ENCODE measurements at regions not wholly inside any gene's neighbourhood (a gene's known extent, or its start where the extent isn't known, plus 50 kb on each side); places are given as distances from the start of the nearest gene placed in this dataset.

DNA sequence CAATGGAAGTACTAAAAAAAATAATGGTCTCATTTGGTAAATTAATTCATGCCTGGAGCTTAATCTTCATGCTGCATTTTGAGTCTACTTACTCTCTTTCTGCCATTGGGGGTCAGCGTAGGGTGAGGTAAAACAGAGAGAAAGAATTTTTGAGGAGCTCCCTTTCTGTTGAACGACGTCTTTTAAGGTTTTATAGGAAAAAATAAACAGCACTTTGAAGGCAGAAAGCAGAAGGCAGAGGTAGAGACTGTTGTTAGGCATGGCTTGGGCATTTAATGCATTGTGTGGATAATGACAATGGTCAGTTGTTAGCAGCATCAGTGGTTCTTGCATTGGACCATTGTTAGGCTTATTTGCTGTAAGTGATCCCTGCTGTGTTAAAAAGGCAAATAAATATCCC lies 557.2 kb upstream of the STXBP6 start:
- DNase-seq (ENCODE audit: low spot score) (no peak), ATAC-seq (no peak), FAIRE-seq (no peak)
- 2% methylated on average over 3 of the region's 3 CpGs for WGBS (ENCODE audit: low lambda C conversion rate)
- in situ Hi-C loops (cut with HindIII; ENCODE audit: extremely low pct_ligation_motif_present, low pct_unique_long_range_greater_than_20kb) (no loop called here), intact Hi-C loops (cut with micrococcal nuclease; ENCODE audit: unreplicated experiment) (no loop called here)
- Histone ChIP-seq H3K9me3 (ENCODE audit: low read length) (peaks cover 88% of the 10 kb centered on the region), H3K79me2 (ENCODE audit: insufficient read depth, low read length) (no peaks in the 10 kb centered on the region), H3K4me2 (ENCODE audit: low read depth, low read length) (no peak overlapping the region), H3K27me3 (ENCODE audit: control insufficient read depth in 1 of 2, insufficient read depth in 2 of 2, low read length in 2 of 2) (no peaks in the 10 kb centered on the region), H3K27ac (ENCODE audit: extremely low read length, insufficient read depth, low read length) (no peak overlapping the region), H3K4me3 (replicated peaks in 1 of 3; ENCODE audit: insufficient read depth in 1 of 3, low read depth in 2 of 3, low read length in 3 of 3) (no peak overlapping the region), H4K20me1 (ENCODE audit: insufficient read depth, low read length) (no peaks in the 10 kb centered on the region), H3K9ac (ENCODE audit: insufficient read depth, low read depth, low read length) (no peak overlapping the region), H2AFZ (ENCODE audit: low read length) (no peak overlapping the region), H3K4me1 (ENCODE audit: insufficient read depth, low read length) (no peaks in the 10 kb centered on the region), H3K36me3 (replicated peaks in 1 of 2; ENCODE audit: control insufficient read depth in 1 of 2, insufficient read depth in 2 of 2, low read length in 2 of 2) (no peaks in the 10 kb centered on the region)
- ChIA-PET CTCF (ENCODE audit: low intra/inter-chr PET ratio, low total read pairs) (no interaction called here), POLR2A (no interaction called here)
- no TSS peak for BruUV-seq (replicated peaks)
- TF ChIP-seq, protein P1, sequence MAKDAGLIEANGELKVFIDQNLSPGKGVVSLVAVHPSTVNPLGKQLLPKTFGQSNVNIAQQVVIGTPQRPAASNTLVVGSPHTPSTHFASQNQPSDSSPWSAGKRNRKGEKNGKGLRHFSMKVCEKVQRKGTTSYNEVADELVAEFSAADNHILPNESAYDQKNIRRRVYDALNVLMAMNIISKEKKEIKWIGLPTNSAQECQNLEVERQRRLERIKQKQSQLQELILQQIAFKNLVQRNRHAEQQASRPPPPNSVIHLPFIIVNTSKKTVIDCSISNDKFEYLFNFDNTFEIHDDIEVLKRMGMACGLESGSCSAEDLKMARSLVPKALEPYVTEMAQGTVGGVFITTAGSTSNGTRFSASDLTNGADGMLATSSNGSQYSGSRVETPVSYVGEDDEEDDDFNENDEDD (CRISPR knock-in tag; IDR thresholded peaks at IDR 0.05; ENCODE audit: borderline replicate concordance) = no peak
- TF ChIP-seq PAX8 (CRISPR knock-in tag; IDR thresholded peaks at IDR 0.05; ENCODE audit: borderline replicate concordance) (no peak), NCOR1 (IDR thresholded peaks at IDR 0.05; ENCODE audit: borderline replicate concordance, low read length) (no peak), HDAC1 (CRISPR knock-in tag; IDR thresholded peaks at IDR 0.05) (no peak), ZNF235 (CRISPR knock-in tag; IDR thresholded peaks at IDR 0.05; ENCODE audit: borderline replicate concordance) (no peak), AHR (CRISPR knock-in tag; IDR thresholded peaks at IDR 0.05) (no peak), YEATS4 (CRISPR knock-in tag; IDR thresholded peaks at IDR 0.05; ENCODE audit: borderline replicate concordance) (no peak), NFYC (CRISPR knock-in tag; IDR thresholded peaks at IDR 0.05) (no peak), MATR3 (CRISPR knock-in tag; IDR thresholded peaks at IDR 0.05) (no peak)
- TF ChIP-seq, protein P2, sequence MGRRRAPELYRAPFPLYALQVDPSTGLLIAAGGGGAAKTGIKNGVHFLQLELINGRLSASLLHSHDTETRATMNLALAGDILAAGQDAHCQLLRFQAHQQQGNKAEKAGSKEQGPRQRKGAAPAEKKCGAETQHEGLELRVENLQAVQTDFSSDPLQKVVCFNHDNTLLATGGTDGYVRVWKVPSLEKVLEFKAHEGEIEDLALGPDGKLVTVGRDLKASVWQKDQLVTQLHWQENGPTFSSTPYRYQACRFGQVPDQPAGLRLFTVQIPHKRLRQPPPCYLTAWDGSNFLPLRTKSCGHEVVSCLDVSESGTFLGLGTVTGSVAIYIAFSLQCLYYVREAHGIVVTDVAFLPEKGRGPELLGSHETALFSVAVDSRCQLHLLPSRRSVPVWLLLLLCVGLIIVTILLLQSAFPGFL (CRISPR knock-in tag; IDR thresholded peaks at IDR 0.05) = no peak
- TF ChIP-seq, protein P3, sequence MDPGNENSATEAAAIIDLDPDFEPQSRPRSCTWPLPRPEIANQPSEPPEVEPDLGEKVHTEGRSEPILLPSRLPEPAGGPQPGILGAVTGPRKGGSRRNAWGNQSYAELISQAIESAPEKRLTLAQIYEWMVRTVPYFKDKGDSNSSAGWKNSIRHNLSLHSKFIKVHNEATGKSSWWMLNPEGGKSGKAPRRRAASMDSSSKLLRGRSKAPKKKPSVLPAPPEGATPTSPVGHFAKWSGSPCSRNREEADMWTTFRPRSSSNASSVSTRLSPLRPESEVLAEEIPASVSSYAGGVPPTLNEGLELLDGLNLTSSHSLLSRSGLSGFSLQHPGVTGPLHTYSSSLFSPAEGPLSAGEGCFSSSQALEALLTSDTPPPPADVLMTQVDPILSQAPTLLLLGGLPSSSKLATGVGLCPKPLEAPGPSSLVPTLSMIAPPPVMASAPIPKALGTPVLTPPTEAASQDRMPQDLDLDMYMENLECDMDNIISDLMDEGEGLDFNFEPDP (CRISPR knock-in tag; conservative IDR thresholded peaks at IDR 0.05) = no peak
- TF ChIP-seq, protein P4, sequence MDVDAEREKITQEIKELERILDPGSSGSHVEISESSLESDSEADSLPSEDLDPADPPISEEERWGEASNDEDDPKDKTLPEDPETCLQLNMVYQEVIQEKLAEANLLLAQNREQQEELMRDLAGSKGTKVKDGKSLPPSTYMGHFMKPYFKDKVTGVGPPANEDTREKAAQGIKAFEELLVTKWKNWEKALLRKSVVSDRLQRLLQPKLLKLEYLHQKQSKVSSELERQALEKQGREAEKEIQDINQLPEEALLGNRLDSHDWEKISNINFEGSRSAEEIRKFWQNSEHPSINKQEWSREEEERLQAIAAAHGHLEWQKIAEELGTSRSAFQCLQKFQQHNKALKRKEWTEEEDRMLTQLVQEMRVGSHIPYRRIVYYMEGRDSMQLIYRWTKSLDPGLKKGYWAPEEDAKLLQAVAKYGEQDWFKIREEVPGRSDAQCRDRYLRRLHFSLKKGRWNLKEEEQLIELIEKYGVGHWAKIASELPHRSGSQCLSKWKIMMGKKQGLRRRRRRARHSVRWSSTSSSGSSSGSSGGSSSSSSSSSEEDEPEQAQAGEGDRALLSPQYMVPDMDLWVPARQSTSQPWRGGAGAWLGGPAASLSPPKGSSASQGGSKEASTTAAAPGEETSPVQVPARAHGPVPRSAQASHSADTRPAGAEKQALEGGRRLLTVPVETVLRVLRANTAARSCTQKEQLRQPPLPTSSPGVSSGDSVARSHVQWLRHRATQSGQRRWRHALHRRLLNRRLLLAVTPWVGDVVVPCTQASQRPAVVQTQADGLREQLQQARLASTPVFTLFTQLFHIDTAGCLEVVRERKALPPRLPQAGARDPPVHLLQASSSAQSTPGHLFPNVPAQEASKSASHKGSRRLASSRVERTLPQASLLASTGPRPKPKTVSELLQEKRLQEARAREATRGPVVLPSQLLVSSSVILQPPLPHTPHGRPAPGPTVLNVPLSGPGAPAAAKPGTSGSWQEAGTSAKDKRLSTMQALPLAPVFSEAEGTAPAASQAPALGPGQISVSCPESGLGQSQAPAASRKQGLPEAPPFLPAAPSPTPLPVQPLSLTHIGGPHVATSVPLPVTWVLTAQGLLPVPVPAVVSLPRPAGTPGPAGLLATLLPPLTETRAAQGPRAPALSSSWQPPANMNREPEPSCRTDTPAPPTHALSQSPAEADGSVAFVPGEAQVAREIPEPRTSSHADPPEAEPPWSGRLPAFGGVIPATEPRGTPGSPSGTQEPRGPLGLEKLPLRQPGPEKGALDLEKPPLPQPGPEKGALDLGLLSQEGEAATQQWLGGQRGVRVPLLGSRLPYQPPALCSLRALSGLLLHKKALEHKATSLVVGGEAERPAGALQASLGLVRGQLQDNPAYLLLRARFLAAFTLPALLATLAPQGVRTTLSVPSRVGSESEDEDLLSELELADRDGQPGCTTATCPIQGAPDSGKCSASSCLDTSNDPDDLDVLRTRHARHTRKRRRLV (CRISPR knock-in tag; IDR thresholded peaks at IDR 0.05) = no peak
- TF ChIP-seq, protein P5, sequence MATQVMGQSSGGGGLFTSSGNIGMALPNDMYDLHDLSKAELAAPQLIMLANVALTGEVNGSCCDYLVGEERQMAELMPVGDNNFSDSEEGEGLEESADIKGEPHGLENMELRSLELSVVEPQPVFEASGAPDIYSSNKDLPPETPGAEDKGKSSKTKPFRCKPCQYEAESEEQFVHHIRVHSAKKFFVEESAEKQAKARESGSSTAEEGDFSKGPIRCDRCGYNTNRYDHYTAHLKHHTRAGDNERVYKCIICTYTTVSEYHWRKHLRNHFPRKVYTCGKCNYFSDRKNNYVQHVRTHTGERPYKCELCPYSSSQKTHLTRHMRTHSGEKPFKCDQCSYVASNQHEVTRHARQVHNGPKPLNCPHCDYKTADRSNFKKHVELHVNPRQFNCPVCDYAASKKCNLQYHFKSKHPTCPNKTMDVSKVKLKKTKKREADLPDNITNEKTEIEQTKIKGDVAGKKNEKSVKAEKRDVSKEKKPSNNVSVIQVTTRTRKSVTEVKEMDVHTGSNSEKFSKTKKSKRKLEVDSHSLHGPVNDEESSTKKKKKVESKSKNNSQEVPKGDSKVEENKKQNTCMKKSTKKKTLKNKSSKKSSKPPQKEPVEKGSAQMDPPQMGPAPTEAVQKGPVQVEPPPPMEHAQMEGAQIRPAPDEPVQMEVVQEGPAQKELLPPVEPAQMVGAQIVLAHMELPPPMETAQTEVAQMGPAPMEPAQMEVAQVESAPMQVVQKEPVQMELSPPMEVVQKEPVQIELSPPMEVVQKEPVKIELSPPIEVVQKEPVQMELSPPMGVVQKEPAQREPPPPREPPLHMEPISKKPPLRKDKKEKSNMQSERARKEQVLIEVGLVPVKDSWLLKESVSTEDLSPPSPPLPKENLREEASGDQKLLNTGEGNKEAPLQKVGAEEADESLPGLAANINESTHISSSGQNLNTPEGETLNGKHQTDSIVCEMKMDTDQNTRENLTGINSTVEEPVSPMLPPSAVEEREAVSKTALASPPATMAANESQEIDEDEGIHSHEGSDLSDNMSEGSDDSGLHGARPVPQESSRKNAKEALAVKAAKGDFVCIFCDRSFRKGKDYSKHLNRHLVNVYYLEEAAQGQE (IDR thresholded peaks at IDR 0.05; ENCODE audit: borderline replicate concordance in 1 of 2, low read depth in 1 of 2, low read length in 2 of 2) = no peak

All from HepG2 (cell line).